Nephron (organoid): ENCODE measurements at regions not wholly inside any gene's neighbourhood (a gene's known extent, or its start where the extent isn't known, plus 50 kb on each side); places are given as distances from the start of the nearest gene placed in this dataset.
A peak's percentile ranks its signal among the peaks of the same experiment; 100 is the strongest.

Experiments
- H3K27ac Mint-ChIP-seq, 3 experiments: 2 replicates each; pipeline ENCODE4 v1.8.0; 2020; ENCODE audit warnings: mixed read lengths in 3 of 3, mild to moderate bottlenecking in 2 of 3, moderate library complexity in 1 of 3
- H3K27me3 Mint-ChIP-seq: 2 replicates; pipeline ENCODE4 v1.8.0; 2021; ENCODE audit warnings: low read depth, mild to moderate bottlenecking, moderate library complexity, mixed read lengths
- H3K36me3 Mint-ChIP-seq: 2 replicates; pipeline ENCODE4 v1.8.0; 2020; ENCODE audit warnings: low read depth, mixed read lengths
- H3K4me1 Mint-ChIP-seq: 2 replicates; pipeline ENCODE4 v1.8.0; 2020; ENCODE audit warnings: mixed read lengths
- H3K4me3 Mint-ChIP-seq, 3 experiments: 2 replicates each; pipeline ENCODE4 v1.8.0; 2020; ENCODE audit warnings: mild to moderate bottlenecking in 3 of 3, mixed read lengths in 3 of 3, moderate library complexity in 2 of 3
- H3K9me3 Mint-ChIP-seq: 2 replicates; pipeline ENCODE4 v1.8.0; 2020; ENCODE audit warnings: mixed read lengths
- TF ChIP-seq, protein P1 (sequence below), 3 experiments: fragments of 200-600 bp; sonication (generic); IDR thresholded peaks; one replicate each; pipeline ENCODE4 v1.5.0; 2021; ENCODE audit warnings: antibody characterized with exemption in 3 of 3; ENCODE audit not compliant: unreplicated experiment in 3 of 3

DNA sequence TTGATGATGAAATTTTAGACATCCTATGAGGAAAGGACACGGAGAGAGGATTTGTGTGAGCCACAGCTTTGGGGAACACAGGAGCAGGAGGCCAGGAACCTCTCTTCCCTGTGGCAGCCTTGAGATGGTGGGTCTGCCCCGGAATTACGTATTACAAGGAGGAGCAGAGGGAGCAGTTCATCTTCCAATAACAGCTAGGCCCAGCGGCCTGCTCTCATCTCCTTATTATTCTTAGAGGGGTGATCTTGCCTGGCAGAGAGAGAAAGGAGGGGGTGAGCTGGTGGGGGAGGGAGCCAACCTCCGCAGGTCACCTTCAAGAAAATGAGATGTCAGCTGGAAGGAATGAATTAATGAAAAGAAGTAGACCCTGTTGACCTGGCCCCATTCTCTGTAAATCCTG is 305.8 kb downstream of the LRFN2 start:
- Mint-ChIP-seq H3K4me1 (no peaks in the 10 kb centered on the region), H3K4me3 (no peak overlapping the region), H3K9me3 (no peaks in the 10 kb centered on the region), H3K36me3 (no peaks in the 10 kb centered on the region), H3K27ac (peak overlapping the region in 1 of 3 experiments; percentile 7), H3K27me3 (peaks cover 34% of the 10 kb centered on the region)
- TF ChIP-seq, protein P1, sequence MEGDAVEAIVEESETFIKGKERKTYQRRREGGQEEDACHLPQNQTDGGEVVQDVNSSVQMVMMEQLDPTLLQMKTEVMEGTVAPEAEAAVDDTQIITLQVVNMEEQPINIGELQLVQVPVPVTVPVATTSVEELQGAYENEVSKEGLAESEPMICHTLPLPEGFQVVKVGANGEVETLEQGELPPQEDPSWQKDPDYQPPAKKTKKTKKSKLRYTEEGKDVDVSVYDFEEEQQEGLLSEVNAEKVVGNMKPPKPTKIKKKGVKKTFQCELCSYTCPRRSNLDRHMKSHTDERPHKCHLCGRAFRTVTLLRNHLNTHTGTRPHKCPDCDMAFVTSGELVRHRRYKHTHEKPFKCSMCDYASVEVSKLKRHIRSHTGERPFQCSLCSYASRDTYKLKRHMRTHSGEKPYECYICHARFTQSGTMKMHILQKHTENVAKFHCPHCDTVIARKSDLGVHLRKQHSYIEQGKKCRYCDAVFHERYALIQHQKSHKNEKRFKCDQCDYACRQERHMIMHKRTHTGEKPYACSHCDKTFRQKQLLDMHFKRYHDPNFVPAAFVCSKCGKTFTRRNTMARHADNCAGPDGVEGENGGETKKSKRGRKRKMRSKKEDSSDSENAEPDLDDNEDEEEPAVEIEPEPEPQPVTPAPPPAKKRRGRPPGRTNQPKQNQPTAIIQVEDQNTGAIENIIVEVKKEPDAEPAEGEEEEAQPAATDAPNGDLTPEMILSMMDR (IDR thresholded peaks at IDR 0.05; ENCODE audit: unreplicated experiment in 3 of 3) = no peak

DNA sequence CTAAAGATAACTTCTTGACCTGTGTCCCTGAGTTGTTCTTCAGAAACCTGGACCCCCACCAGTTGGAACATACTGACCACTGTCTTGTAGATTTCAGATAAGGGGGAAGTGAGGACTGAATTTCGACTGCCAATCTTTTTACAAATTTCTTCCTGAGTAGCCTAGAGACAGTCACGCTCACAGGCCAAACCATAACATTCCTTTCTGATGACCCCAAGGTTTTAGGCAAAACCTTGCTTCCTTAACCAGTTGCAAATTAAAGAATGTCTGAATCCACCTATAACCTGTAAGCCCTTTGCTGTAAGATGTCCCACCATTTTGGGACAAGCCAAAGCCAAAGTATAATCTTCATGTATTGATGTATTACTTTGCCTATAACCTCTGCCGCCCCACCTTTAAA is 306.9 kb downstream of the LRFN2 start:
- TF ChIP-seq, protein P1 (IDR thresholded peaks at IDR 0.05; ENCODE audit: unreplicated experiment in 3 of 3) = no peak
- Mint-ChIP-seq H3K4me1 (peaks cover 7% of the 10 kb centered on the region), H3K36me3 (no peaks in the 10 kb centered on the region), H3K27me3 (peaks cover 22% of the 10 kb centered on the region), H3K4me3 (no peak overlapping the region), H3K27ac (no peak overlapping the region), H3K9me3 (no peaks in the 10 kb centered on the region)

- H3K4me1 Mint-ChIP-seq = peaks cover 7% of the 10 kb centered on the region
- H3K9me3 Mint-ChIP-seq = no peaks in the 10 kb centered on the region
- H3K27me3 Mint-ChIP-seq = peaks cover 12% of the 10 kb centered on the region
- peak overlapping the region; percentile 87 to 93 (median 88) for H3K27ac Mint-ChIP-seq
- TF ChIP-seq, protein P1 (IDR thresholded peaks at IDR 0.05; ENCODE audit: unreplicated experiment in 3 of 3) = no peak
- H3K4me3 Mint-ChIP-seq = peak overlapping the region in 1 of 3 experiments; percentile 10
- H3K36me3 Mint-ChIP-seq = no peaks in the 10 kb centered on the region
Observed at GRCh38 chr6:40276141-40276540, 311.0 kb downstream of the LRFN2 start.

GRCh38 chr6:40274058-40274457 is 313.1 kb downstream of the LRFN2 start:
- H3K9me3 Mint-ChIP-seq = no peaks in the 10 kb centered on the region
- peaks cover 12% of the 10 kb centered on the region for H3K27me3 Mint-ChIP-seq
- peak overlapping the region in 1 of 3 experiments; percentile 2 for H3K27ac Mint-ChIP-seq
- H3K36me3 Mint-ChIP-seq = no peaks in the 10 kb centered on the region
- H3K4me3 Mint-ChIP-seq = no peak overlapping the region
- peaks cover 7% of the 10 kb centered on the region for H3K4me1 Mint-ChIP-seq
- TF ChIP-seq, protein P1 (IDR thresholded peaks at IDR 0.05; ENCODE audit: unreplicated experiment in 3 of 3) = no peak

- peaks cover 29% of the 10 kb centered on the region for H3K27me3 Mint-ChIP-seq
- TF ChIP-seq, protein P1 (IDR thresholded peaks at IDR 0.05; ENCODE audit: unreplicated experiment in 3 of 3) = no peak
- H3K27ac Mint-ChIP-seq = no peak overlapping the region
- H3K4me1 Mint-ChIP-seq = no peaks in the 10 kb centered on the region
- no peak overlapping the region for H3K4me3 Mint-ChIP-seq
- H3K9me3 Mint-ChIP-seq = no peaks in the 10 kb centered on the region
- no peaks in the 10 kb centered on the region for H3K36me3 Mint-ChIP-seq
Observed at GRCh38 chr6:40268614-40269013, 318.6 kb downstream of the LRFN2 start.

DNA sequence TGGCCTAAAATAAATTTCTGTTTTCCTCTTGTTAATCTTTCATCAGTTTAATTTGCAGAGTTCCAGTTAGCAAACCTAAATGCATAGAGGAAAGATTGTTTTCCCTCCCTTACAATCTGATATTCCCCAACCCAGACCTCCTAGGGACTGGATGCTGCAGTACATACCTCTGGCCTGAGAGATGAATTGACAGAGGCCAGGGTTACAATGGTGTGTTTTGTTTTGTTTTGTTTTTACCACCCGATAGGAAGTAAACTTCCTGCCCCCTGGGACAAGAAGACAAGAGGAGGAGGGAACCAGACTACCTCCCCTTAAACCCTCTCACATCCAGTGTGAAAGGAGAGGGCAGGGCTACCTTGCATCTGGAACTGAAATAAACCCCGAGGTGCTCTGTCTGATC is 319.0 kb downstream of the LRFN2 start:
- TF ChIP-seq, protein P1 (IDR thresholded peaks at IDR 0.05; ENCODE audit: unreplicated experiment in 3 of 3) = no peak
- H3K4me3 Mint-ChIP-seq = no peak overlapping the region
- H3K36me3 Mint-ChIP-seq = no peaks in the 10 kb centered on the region
- H3K27me3 Mint-ChIP-seq = peaks cover 29% of the 10 kb centered on the region
- H3K9me3 Mint-ChIP-seq = no peaks in the 10 kb centered on the region
- H3K4me1 Mint-ChIP-seq = no peaks in the 10 kb centered on the region
- no peak overlapping the region for H3K27ac Mint-ChIP-seq
